ENCODE measurements at regions not wholly inside any gene's neighbourhood (a gene's known extent, or its start where the extent isn't known, plus 50 kb on each side); places are given as distances from the start of the nearest gene placed in this dataset.

DNA sequence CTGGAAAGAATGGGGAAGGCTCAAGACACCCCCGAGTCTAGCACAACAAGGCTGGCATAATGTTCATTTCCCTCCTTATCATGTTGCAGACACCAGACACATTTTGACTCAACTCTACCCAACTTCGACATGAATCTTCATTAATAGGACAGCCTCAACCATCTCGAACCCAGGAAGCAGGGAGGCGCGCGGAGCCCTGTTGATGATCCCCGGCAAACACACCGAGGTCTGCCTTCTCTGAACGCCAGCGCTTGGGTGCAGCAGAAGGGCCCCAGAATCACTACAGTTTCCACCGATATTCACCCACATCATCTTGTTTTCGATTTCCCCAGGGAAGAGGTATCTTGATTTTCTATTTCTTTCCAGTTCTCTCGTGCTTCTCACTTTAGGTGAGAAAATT is 563.6 kb downstream of the TCERG1L start:
- H3K9me3 ChIP-seq (ENCODE audit: control insufficient read depth in 1 of 2, low read length in 2 of 2) = no peaks in the 10 kb centered on the region
- Mint-ChIP-seq H3K9me3 (peaks cover 0 to 8% (median 0%) of the 10 kb centered on the region in 8 donors), H3K27ac (no peak overlapping the region), H3K4me1 (no peaks in the 10 kb centered on the region), H3K27me3 (peaks cover 0 to 1% of the 10 kb centered on the region in 2 donors), H3K4me3 (no peak overlapping the region), H3K36me3 (no peaks in the 10 kb centered on the region)
- H3K4me1 ChIP-seq (ENCODE audit: insufficient read depth, low read length) = no peaks in the 10 kb centered on the region
- H3K36me3 ChIP-seq (ENCODE audit: insufficient read depth, low read length) = no peaks in the 10 kb centered on the region
- ChIA-PET CTCF (ENCODE audit: partially characterized antibody) (no interaction called here), POLR2A (ENCODE audit: partially characterized antibody) (no interaction called here)
- intact Hi-C loops (cut with micrococcal nuclease) = no loop called here
- H3K27ac ChIP-seq (ENCODE audit: low read depth, low read length) = no peak overlapping the region
- no peak overlapping the region for H3K4me3 ChIP-seq (ENCODE audit: low read length in 2 of 2)
- DNase-seq = no peak
- H3K27me3 ChIP-seq (ENCODE audit: insufficient read depth, low read length) = no peaks in the 10 kb centered on the region

DNA sequence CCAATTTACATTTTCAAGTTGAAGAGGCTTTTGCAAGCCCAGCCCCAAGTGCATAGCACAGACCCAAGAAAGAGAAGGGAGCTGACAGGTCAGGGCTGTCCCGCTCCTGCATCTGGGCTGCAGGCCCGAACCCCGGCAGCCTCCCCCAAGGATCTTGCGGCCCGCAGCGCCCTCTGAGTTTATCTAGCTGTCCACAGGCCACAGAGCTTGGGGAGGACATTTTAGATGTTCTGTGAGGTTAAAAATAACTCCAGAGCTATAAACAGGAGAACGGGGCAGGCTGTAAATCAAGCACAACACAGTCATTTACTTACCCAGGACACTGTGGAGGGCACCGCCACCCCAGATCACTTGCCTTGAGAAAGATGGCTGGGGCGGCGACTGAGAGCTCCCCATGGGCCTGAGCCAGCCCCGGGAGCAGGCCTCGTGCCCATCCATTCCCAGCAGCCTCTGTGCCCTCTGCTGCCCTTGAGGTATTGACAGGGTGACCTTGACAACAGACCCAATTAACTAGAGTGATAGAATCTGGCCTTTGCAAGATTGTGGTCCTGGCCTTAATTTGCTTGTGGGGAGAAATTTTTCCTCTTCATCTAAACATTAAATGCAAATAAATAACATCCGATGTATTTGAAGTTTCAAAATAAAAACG is 563.0 kb downstream of the TCERG1L start:
- DNase-seq = no peak
- H3K27ac Mint-ChIP-seq = no peak overlapping the region
- H3K27me3 ChIP-seq (ENCODE audit: insufficient read depth, low read length) = no peaks in the 10 kb centered on the region

DNA sequence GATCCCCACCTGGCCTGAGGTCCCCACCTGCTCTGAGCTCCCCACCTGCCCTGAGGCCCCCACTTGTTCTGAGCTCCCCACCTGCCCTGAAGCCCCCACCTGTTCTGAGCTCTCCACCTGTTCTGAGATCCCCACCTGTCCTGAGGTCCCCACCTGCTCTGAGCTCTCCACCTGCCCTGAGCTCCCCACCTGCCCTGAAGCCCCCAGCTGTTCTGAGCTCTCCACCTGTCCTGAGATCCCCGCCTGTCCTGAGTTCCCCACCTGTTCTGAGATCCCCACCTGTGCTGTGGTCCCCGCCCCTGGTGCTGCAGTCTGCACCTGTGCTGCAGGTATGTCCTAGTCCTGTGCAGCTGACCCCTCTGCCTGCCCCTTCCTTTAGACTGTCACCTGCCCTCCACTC is 561.6 kb downstream of the TCERG1L start:
- no peaks in the 10 kb centered on the region for H3K4me1 ChIP-seq (ENCODE audit: insufficient read depth, low read length)
- Mint-ChIP-seq H3K27ac (no peak overlapping the region), H3K9me3 (peaks cover 0 to 11% (median 2%) of the 10 kb centered on the region in 8 donors), H3K27me3 (peaks cover 0 to 1% of the 10 kb centered on the region in 2 donors), H3K4me3 (no peak overlapping the region), H3K4me1 (no peaks in the 10 kb centered on the region), H3K36me3 (no peaks in the 10 kb centered on the region)
- H3K36me3 ChIP-seq (ENCODE audit: insufficient read depth, low read length) = no peaks in the 10 kb centered on the region
- intact Hi-C loops (cut with micrococcal nuclease) = no loop called here
- no peak overlapping the region for H3K27ac ChIP-seq (ENCODE audit: low read depth, low read length)
- ChIA-PET POLR2A (ENCODE audit: partially characterized antibody) (no interaction called here), CTCF (ENCODE audit: partially characterized antibody) (no interaction called here)
- no peaks in the 10 kb centered on the region for H3K27me3 ChIP-seq (ENCODE audit: insufficient read depth, low read length)
- DNase-seq = no peak
- H3K9me3 ChIP-seq (ENCODE audit: control insufficient read depth in 1 of 2, low read length in 2 of 2) = no peaks in the 10 kb centered on the region
- H3K4me3 ChIP-seq (ENCODE audit: low read length in 2 of 2) = no peak overlapping the region

More for the DNA sequence above, 563.0 kb downstream of the TCERG1L start:
- ChIA-PET CTCF (ENCODE audit: partially characterized antibody) (no interaction called here), POLR2A (ENCODE audit: partially characterized antibody) (no interaction called here)
- peaks cover 0 to 8% (median 0%) of the 10 kb centered on the region in 8 donors for H3K9me3 Mint-ChIP-seq
- intact Hi-C loops (cut with micrococcal nuclease) = no loop called here
- H3K4me3 Mint-ChIP-seq = no peak overlapping the region
- Histone ChIP-seq H3K27ac (ENCODE audit: low read depth, low read length) (no peak overlapping the region), H3K36me3 (ENCODE audit: insufficient read depth, low read length) (no peaks in the 10 kb centered on the region), H3K9me3 (ENCODE audit: control insufficient read depth in 1 of 2, low read length in 2 of 2) (no peaks in the 10 kb centered on the region), H3K4me1 (ENCODE audit: insufficient read depth, low read length) (no peaks in the 10 kb centered on the region), H3K4me3 (ENCODE audit: low read length in 2 of 2) (no peak overlapping the region)
- no peaks in the 10 kb centered on the region for H3K36me3 Mint-ChIP-seq
- H3K4me1 Mint-ChIP-seq = no peaks in the 10 kb centered on the region
- H3K27me3 Mint-ChIP-seq = peaks cover 0 to 1% of the 10 kb centered on the region in 2 donors

DNA sequence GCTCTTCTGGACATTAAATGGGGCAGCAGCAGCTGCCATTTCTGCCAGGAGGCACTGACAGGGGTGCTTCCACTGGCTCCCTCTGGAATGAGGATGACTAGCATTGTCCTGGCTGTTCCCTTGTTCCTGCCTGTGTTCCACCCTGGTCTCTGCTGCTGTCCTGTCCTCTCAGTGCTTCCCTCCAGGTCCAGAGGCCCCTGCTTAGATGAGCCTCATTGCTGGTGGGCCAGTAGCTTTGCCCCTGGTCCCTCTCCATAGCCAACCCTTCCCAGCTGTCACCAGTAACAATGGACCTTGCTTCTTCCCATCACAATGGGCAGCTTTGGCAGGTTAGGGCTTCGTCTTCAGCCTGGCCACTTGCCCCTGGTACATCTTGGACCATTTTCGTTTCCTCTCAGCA is 561.1 kb downstream of the TCERG1L start:
- H3K9me3 ChIP-seq (ENCODE audit: control insufficient read depth in 1 of 2, low read length in 2 of 2) = no peaks in the 10 kb centered on the region
- H3K27ac Mint-ChIP-seq = no peak overlapping the region
- H3K36me3 ChIP-seq (ENCODE audit: insufficient read depth, low read length) = no peaks in the 10 kb centered on the region
- no peaks in the 10 kb centered on the region for H3K4me1 Mint-ChIP-seq
- no peak overlapping the region for H3K27ac ChIP-seq (ENCODE audit: low read depth, low read length)
- H3K4me3 ChIP-seq (ENCODE audit: low read length in 2 of 2) = no peak overlapping the region
- H3K4me3 Mint-ChIP-seq = no peak overlapping the region
- peaks cover 0 to 11% (median 3%) of the 10 kb centered on the region in 8 donors for H3K9me3 Mint-ChIP-seq
- H3K4me1 ChIP-seq (ENCODE audit: insufficient read depth, low read length) = no peaks in the 10 kb centered on the region
- POLR2A ChIA-PET (ENCODE audit: partially characterized antibody) = no interaction called here
- H3K36me3 Mint-ChIP-seq = no peaks in the 10 kb centered on the region
- no peaks in the 10 kb centered on the region for H3K27me3 ChIP-seq (ENCODE audit: insufficient read depth, low read length)
- no peak for DNase-seq
- H3K27me3 Mint-ChIP-seq = peaks cover 0 to 1% of the 10 kb centered on the region in 2 donors
- CTCF ChIA-PET (ENCODE audit: partially characterized antibody) = no interaction called here
- intact Hi-C loops (cut with micrococcal nuclease) = no loop called here

DNA sequence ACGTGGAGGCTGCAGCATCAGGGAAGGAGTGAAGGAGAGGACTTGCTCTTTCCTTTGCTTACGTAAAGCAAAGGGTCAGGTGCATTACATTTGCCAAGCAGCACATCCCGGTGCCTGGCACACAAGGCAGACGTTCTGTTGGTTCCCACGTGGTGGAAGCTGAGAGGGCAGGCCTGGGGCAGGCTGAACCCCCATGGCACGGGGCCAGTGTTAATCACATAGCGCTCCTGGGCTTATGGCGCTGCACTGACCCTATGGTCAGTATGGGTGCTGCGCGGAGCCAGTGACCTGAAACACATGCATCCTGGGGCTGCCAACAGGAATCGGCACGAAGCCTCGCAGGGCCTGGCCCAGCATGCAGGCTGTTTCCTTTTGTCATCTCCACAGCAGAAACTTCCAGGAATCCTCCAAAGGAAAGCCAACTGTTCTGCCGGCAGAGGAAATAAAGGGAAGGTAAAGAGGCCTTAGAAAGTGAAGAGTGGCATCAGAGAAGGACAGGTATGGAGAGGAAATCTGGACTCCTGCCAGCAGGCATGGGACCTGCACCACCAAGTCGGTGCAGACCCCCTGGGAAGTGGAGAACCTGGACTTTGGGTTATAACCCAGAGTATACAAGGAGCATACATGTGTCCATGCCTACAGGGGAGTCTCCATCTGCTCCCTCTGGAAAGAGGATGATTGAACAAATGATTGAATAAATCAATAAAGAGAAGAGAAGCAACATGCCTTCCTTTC is 560.2 kb downstream of the TCERG1L start:
- Mint-ChIP-seq H3K27me3 (no peaks in the 10 kb centered on the region), H3K4me3 (no peak overlapping the region), H3K9me3 (peaks cover 0 to 11% (median 3%) of the 10 kb centered on the region in 8 donors), H3K27ac (no peak overlapping the region), H3K4me1 (no peaks in the 10 kb centered on the region), H3K36me3 (no peaks in the 10 kb centered on the region)
- no peaks in the 10 kb centered on the region for H3K27me3 ChIP-seq (ENCODE audit: insufficient read depth, low read length)
- no peaks in the 10 kb centered on the region for H3K4me1 ChIP-seq (ENCODE audit: insufficient read depth, low read length)
- CTCF ChIA-PET (ENCODE audit: partially characterized antibody) = no interaction called here
- DNase-seq = no peak
- H3K36me3 ChIP-seq (ENCODE audit: insufficient read depth, low read length) = no peaks in the 10 kb centered on the region
- POLR2A ChIA-PET (ENCODE audit: partially characterized antibody) = no interaction called here
- H3K27ac ChIP-seq (ENCODE audit: low read depth, low read length) = no peak overlapping the region
- no peak overlapping the region for H3K4me3 ChIP-seq (ENCODE audit: low read length in 2 of 2)
- H3K9me3 ChIP-seq (ENCODE audit: control insufficient read depth in 1 of 2, low read length in 2 of 2) = no peaks in the 10 kb centered on the region
- intact Hi-C loops (cut with micrococcal nuclease) = no loop called here

DNA sequence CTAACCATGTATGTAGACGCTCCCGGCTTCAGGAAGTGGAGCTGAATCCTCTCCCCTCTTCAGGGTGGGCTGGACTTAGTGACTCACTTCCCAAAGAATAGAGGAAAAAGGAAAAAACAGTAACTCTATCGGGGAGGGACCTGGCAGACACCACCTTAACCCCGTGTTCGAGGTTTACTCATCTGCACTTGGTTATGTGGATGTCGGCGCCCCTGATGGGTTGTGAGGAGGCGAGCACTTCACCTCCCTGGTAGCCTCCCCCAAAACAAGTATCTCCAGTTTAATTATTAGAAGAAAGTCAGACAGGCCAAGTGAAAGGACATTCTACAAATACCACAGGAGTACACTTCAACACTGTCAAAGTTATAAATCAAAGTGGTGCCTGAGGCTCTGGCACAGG is 559.7 kb downstream of the TCERG1L start:
- Mint-ChIP-seq H3K9me3 (peaks cover 0 to 11% (median 3%) of the 10 kb centered on the region in 8 donors), H3K27ac (no peak overlapping the region), H3K36me3 (no peaks in the 10 kb centered on the region), H3K27me3 (no peaks in the 10 kb centered on the region), H3K4me3 (no peak overlapping the region), H3K4me1 (no peaks in the 10 kb centered on the region)
- CTCF ChIA-PET (ENCODE audit: partially characterized antibody) = no interaction called here
- intact Hi-C loops (cut with micrococcal nuclease) = no loop called here
- Histone ChIP-seq H3K4me3 (ENCODE audit: low read length in 2 of 2) (no peak overlapping the region), H3K9me3 (ENCODE audit: control insufficient read depth in 1 of 2, low read length in 2 of 2) (no peaks in the 10 kb centered on the region), H3K27ac (ENCODE audit: low read depth, low read length) (no peak overlapping the region), H3K27me3 (ENCODE audit: insufficient read depth, low read length) (no peaks in the 10 kb centered on the region), H3K36me3 (ENCODE audit: insufficient read depth, low read length) (no peaks in the 10 kb centered on the region), H3K4me1 (ENCODE audit: insufficient read depth, low read length) (no peaks in the 10 kb centered on the region)
- DNase-seq = no peak
- POLR2A ChIA-PET (ENCODE audit: partially characterized antibody) = no interaction called here

DNA sequence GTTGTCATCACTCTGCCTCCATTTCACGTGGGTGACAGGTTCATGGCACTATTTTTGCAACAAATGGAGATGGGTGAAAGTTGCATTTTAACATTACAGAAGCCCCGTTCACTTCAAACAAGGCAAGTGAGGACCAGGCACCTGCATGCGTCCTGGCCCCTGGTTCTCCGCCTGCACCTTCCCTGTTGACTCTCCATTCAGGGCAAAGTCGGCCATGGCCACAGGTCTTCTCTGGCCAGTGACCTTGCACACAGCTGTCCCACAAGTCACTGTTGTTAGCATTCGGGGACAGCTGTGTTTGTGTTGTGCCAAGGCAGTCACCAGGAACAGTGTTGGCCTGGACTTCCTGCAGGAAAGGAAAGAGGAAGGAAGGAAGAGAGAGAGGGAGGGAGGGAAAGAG is 554.9 kb downstream of the TCERG1L start:
- no peak overlapping the region for H3K4me3 ChIP-seq (ENCODE audit: low read length in 2 of 2)
- CTCF ChIA-PET (ENCODE audit: partially characterized antibody) = no interaction called here

More for the DNA sequence above, 554.9 kb downstream of the TCERG1L start:
- Mint-ChIP-seq H3K9me3 (peaks cover 0 to 11% (median 4%) of the 10 kb centered on the region in 8 donors), H3K27ac (no peak overlapping the region), H3K4me1 (no peaks in the 10 kb centered on the region), H3K36me3 (no peaks in the 10 kb centered on the region), H3K27me3 (no peaks in the 10 kb centered on the region), H3K4me3 (no peak overlapping the region)
- Histone ChIP-seq H3K27me3 (ENCODE audit: insufficient read depth, low read length) (no peaks in the 10 kb centered on the region), H3K9me3 (ENCODE audit: control insufficient read depth in 1 of 2, low read length in 2 of 2) (no peaks in the 10 kb centered on the region), H3K36me3 (ENCODE audit: insufficient read depth, low read length) (no peaks in the 10 kb centered on the region), H3K4me1 (ENCODE audit: insufficient read depth, low read length) (no peaks in the 10 kb centered on the region), H3K27ac (ENCODE audit: low read depth, low read length) (no peak overlapping the region)
- no peak for DNase-seq
- intact Hi-C loops (cut with micrococcal nuclease) = no loop called here
- POLR2A ChIA-PET (ENCODE audit: partially characterized antibody) = no interaction called here

Data from CD4-positive, alpha-beta memory T cell (primary cell).